ENCODE measurements at regions not wholly inside any gene's neighbourhood (a gene's known extent, or its start where the extent isn't known, plus 50 kb on each side); places are given as distances from the start of the nearest gene placed in this dataset.

DNA sequence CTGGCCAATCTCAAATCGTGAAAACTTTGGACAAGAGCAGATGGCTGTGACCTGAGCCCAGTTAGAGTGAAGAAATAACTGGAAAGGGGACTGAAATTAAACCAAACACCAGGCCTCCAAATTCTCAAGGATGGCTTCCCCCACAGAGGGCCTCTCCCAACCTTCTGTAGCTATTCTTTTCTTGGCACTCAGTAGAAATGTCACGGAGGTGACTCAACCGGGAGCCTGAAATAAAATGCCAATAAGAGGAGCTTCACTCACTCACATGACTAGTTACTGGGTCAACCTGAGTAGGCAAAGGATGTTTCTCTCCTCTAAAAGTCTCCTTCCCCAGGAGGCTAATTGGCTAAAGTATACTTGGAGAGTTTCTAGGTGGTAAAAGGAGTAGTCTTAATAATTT, 230.7 kb downstream of the MAF start:
- Histone ChIP-seq H3K27ac (ENCODE audit: low read depth, low read length) (no peak overlapping the region), H3K9me3 (ENCODE audit: control insufficient read depth in 1 of 2, insufficient read depth in 1 of 2, low read depth in 1 of 2, low read length in 2 of 2) (peaks cover 42 to 52% of the 10 kb centered on the region in 2 experiments; a peak in 3 of 4 replicates), H2AFZ (ENCODE audit: low read depth, low read length, poor library complexity, severe bottlenecking) (no peak overlapping the region), H4K20me1 (ENCODE audit: insufficient read depth) (no peaks in the 10 kb centered on the region), H3K36me3 (ENCODE audit: control insufficient read depth in 1 of 2, insufficient read depth in 2 of 2, low read length in 2 of 2) (no peaks in the 10 kb centered on the region), H3K79me2 (ENCODE audit: insufficient read depth, low read length) (no peaks in the 10 kb centered on the region), H3K9ac (ENCODE audit: low read length) (no peak overlapping the region), H3K9me2 (ENCODE audit: insufficient read depth) (no peaks in the 10 kb centered on the region), H3K4me3 (replicated peaks in 1 of 2; ENCODE audit: low read depth in 1 of 2, low read length in 2 of 2) (no peak overlapping the region), H3K27me3 (ENCODE audit: insufficient read depth, low read length) (no peaks in the 10 kb centered on the region), H3K4me1 (ENCODE audit: control insufficient read depth in 1 of 2, insufficient read depth in 2 of 2, low read length in 2 of 2) (no peaks in the 10 kb centered on the region), H3K4me2 (ENCODE audit: low read length) (no peak overlapping the region)
- RAD21 ChIA-PET (ENCODE audit: low non-redundant PET in 1 of 2, low total read pairs in 2 of 2, uncharacterized antibody in 2 of 2, unreplicated experiment in 2 of 2), result no interaction called here
- BruUV-seq (replicated peaks), result no TSS peak
- POLR2A ChIA-PET, result no interaction called here
- CTCF ChIA-PET, result no interaction called here
- TF ChIP-seq TCF7L2 (IDR thresholded peaks at IDR 0.05; ENCODE audit: borderline replicate concordance, extremely low read depth, insufficient read depth, insufficient read length) (no peak), ELF1 (IDR thresholded peaks at IDR 0.05; ENCODE audit: borderline replicate concordance, low read depth) (no peak), JUND (IDR thresholded peaks at IDR 0.05) (no peak), EZH2phosphoT487 (IDR thresholded peaks at IDR 0.05; ENCODE audit: borderline replicate concordance) (no peak), EZH2 (IDR thresholded peaks at IDR 0.05) (no peak), ZFX (IDR thresholded peaks at IDR 0.05) (no peak), YY1 (IDR thresholded peaks at IDR 0.05; ENCODE audit: extremely low read depth, insufficient replicate concordance, low read depth, low read length) (no peak), POLR2A (IDR thresholded peaks at IDR 0.05; ENCODE audit: borderline replicate concordance, extremely low read depth, insufficient read depth, insufficient read length) (no peak), CEBPB (IDR thresholded peaks at IDR 0.05; ENCODE audit: low read depth) (no peak), SRF (IDR thresholded peaks at IDR 0.05; ENCODE audit: low read depth) (no peak), RAD21 (IDR thresholded peaks at IDR 0.05; ENCODE audit: low read depth) (no peak), FOSL1 (IDR thresholded peaks at IDR 0.05; ENCODE audit: low read depth) (no peak), EGR1 (IDR thresholded peaks at IDR 0.05; ENCODE audit: low read depth) (no peak), CBX3 (IDR thresholded peaks at IDR 0.05; ENCODE audit: low read depth) (no peak), ZNF274 (IDR thresholded peaks at IDR 0.05; ENCODE audit: low read depth, low read length) (no peak), SP1 (IDR thresholded peaks at IDR 0.05; ENCODE audit: low read depth) (no peak)
- TF ChIP-seq, protein P1, sequence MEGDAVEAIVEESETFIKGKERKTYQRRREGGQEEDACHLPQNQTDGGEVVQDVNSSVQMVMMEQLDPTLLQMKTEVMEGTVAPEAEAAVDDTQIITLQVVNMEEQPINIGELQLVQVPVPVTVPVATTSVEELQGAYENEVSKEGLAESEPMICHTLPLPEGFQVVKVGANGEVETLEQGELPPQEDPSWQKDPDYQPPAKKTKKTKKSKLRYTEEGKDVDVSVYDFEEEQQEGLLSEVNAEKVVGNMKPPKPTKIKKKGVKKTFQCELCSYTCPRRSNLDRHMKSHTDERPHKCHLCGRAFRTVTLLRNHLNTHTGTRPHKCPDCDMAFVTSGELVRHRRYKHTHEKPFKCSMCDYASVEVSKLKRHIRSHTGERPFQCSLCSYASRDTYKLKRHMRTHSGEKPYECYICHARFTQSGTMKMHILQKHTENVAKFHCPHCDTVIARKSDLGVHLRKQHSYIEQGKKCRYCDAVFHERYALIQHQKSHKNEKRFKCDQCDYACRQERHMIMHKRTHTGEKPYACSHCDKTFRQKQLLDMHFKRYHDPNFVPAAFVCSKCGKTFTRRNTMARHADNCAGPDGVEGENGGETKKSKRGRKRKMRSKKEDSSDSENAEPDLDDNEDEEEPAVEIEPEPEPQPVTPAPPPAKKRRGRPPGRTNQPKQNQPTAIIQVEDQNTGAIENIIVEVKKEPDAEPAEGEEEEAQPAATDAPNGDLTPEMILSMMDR (IDR thresholded peaks at IDR 0.05 in 2 of 3, conservative IDR thresholded peaks at IDR 0.05 in 1 of 3; ENCODE audit: borderline replicate concordance in 1 of 3, insufficient read depth in 1 of 3, low read depth in 2 of 3, low read length in 2 of 3), result no peak
- TF ChIP-seq, protein P2, sequence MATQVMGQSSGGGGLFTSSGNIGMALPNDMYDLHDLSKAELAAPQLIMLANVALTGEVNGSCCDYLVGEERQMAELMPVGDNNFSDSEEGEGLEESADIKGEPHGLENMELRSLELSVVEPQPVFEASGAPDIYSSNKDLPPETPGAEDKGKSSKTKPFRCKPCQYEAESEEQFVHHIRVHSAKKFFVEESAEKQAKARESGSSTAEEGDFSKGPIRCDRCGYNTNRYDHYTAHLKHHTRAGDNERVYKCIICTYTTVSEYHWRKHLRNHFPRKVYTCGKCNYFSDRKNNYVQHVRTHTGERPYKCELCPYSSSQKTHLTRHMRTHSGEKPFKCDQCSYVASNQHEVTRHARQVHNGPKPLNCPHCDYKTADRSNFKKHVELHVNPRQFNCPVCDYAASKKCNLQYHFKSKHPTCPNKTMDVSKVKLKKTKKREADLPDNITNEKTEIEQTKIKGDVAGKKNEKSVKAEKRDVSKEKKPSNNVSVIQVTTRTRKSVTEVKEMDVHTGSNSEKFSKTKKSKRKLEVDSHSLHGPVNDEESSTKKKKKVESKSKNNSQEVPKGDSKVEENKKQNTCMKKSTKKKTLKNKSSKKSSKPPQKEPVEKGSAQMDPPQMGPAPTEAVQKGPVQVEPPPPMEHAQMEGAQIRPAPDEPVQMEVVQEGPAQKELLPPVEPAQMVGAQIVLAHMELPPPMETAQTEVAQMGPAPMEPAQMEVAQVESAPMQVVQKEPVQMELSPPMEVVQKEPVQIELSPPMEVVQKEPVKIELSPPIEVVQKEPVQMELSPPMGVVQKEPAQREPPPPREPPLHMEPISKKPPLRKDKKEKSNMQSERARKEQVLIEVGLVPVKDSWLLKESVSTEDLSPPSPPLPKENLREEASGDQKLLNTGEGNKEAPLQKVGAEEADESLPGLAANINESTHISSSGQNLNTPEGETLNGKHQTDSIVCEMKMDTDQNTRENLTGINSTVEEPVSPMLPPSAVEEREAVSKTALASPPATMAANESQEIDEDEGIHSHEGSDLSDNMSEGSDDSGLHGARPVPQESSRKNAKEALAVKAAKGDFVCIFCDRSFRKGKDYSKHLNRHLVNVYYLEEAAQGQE (IDR thresholded peaks at IDR 0.05; ENCODE audit: low read depth), result no peak
- TF ChIP-seq, protein P3, sequence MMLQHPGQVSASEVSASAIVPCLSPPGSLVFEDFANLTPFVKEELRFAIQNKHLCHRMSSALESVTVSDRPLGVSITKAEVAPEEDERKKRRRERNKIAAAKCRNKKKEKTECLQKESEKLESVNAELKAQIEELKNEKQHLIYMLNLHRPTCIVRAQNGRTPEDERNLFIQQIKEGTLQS (IDR thresholded peaks at IDR 0.05), result no peak
- TF ChIP-seq, protein P4, sequence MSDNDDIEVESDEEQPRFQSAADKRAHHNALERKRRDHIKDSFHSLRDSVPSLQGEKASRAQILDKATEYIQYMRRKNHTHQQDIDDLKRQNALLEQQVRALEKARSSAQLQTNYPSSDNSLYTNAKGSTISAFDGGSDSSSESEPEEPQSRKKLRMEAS (IDR thresholded peaks at IDR 0.05), result no peak
- intact Hi-C loops (cut with micrococcal nuclease), result loop anchor here (5.0 kb wide), 1 partner anchor 753 kb away; no protein-coding TSS in a partner anchor
- ATAC-seq (no peak), DNase-seq (ENCODE audit: low read depth, low spot score) (no peak)
